ENCODE measurements at regions not wholly inside any gene's neighbourhood (a gene's known extent, or its start where the extent isn't known, plus 50 kb on each side); places are given as distances from the start of the nearest gene placed in this dataset.

DNA sequence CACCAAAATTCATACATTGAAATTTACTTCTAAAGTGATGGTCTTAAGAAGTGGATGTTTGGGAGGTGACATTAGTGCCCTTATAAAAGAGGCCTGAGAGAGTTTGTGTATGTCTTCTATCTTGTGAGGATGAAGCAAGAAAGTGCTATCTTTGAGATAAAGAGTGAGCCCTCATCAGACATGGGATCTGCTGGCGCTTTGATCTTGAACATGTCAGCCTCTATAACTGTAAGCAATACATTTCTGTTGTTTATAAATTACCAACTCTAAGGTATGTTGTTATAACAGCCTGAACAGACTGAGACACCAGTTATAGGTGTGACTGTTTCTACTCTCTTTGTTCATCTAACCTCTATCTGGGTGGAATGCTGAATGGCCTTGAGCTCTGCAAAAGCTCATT, 54.5 kb upstream of the SETBP1 start:
- 88% methylated on average over 1 of the region's 1 CpG; no CpG with 5 or more reads in 1 of the 2 experiments for WGBS, 2 experiments (ENCODE audit: insufficient coverage in 1 of 2, insufficient read length in 1 of 2)

DNA sequence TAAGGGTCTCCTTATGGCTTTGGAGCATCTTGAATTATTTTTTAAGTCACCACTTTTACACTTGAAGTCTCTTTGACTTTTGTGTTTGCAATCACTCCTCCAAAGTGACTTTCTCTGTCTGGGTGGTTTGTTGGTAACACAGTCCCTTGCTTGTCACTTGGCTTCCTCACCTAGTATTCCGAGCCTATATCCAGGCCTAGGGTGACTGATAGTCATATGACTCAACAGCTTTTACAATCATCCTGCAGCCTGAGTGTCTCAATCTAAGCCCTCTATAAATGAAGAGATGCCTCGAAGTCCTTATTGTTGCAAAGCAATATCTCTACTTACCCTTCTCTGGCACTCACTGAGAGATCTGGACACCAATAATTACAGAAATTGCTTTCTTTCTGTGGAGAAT, 53.9 kb upstream of the SETBP1 start:
- Histone ChIP-seq H3K9me3 (ENCODE audit: control insufficient read depth, low read length) (no peaks in the 10 kb centered on the region), H3K9ac (ENCODE audit: extremely low read depth, low read length, poor library complexity, severe bottlenecking) (no peak overlapping the region), H3K27ac (ENCODE audit: low read depth, low read length) (no peak overlapping the region), H3K4me1 (ENCODE audit: control insufficient read depth, insufficient read depth, low read length) (peaks cover 11% of the 10 kb centered on the region), H3K4me3 (ENCODE audit: low read length) (no peak overlapping the region), H3K36me3 (ENCODE audit: control insufficient read depth, insufficient read depth, low read length) (no peaks in the 10 kb centered on the region), H3K27me3 (ENCODE audit: control insufficient read depth, insufficient read depth, low read length, poor library complexity, severe bottlenecking) (peaks cover 21% of the 10 kb centered on the region)
- Mint-ChIP-seq H3K36me3 (ENCODE audit: low read depth) (no peaks in the 10 kb centered on the region), H3K27ac (no peak overlapping the region), H3K9me3 (no peaks in the 10 kb centered on the region), H3K4me1 (peaks cover 29% of the 10 kb centered on the region), H3K4me3 (no peak overlapping the region), H3K27me3 (ENCODE audit: insufficient read depth) (peaks cover 22% of the 10 kb centered on the region)
- TF ChIP-seq, protein P1, sequence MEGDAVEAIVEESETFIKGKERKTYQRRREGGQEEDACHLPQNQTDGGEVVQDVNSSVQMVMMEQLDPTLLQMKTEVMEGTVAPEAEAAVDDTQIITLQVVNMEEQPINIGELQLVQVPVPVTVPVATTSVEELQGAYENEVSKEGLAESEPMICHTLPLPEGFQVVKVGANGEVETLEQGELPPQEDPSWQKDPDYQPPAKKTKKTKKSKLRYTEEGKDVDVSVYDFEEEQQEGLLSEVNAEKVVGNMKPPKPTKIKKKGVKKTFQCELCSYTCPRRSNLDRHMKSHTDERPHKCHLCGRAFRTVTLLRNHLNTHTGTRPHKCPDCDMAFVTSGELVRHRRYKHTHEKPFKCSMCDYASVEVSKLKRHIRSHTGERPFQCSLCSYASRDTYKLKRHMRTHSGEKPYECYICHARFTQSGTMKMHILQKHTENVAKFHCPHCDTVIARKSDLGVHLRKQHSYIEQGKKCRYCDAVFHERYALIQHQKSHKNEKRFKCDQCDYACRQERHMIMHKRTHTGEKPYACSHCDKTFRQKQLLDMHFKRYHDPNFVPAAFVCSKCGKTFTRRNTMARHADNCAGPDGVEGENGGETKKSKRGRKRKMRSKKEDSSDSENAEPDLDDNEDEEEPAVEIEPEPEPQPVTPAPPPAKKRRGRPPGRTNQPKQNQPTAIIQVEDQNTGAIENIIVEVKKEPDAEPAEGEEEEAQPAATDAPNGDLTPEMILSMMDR (conservative IDR thresholded peaks at IDR 0.05) = no peak
- DNase-seq = no peak
- 81 to 94% methylated on average over 2 of the region's 2 CpGs for whole genome bisulfite sequencing, 2 experiments (ENCODE audit: insufficient coverage in 1 of 2, insufficient read length in 1 of 2)

More for the DNA sequence above, 54.5 kb upstream of the SETBP1 start:
- DNase-seq = no peak
- Mint-ChIP-seq H3K36me3 (ENCODE audit: low read depth) (no peaks in the 10 kb centered on the region), H3K9me3 (no peaks in the 10 kb centered on the region), H3K4me3 (no peak overlapping the region), H3K27ac (no peak overlapping the region), H3K4me1 (peaks cover 29% of the 10 kb centered on the region), H3K27me3 (ENCODE audit: insufficient read depth) (peaks cover 22% of the 10 kb centered on the region)
- TF ChIP-seq, protein P1 (conservative IDR thresholded peaks at IDR 0.05) = no peak
- Histone ChIP-seq H3K27ac (ENCODE audit: low read depth, low read length) (no peak overlapping the region), H3K9ac (ENCODE audit: extremely low read depth, low read length, poor library complexity, severe bottlenecking) (no peak overlapping the region), H3K27me3 (ENCODE audit: control insufficient read depth, insufficient read depth, low read length, poor library complexity, severe bottlenecking) (peaks cover 21% of the 10 kb centered on the region), H3K4me3 (ENCODE audit: low read length) (no peak overlapping the region), H3K9me3 (ENCODE audit: control insufficient read depth, low read length) (no peaks in the 10 kb centered on the region), H3K36me3 (ENCODE audit: control insufficient read depth, insufficient read depth, low read length) (no peaks in the 10 kb centered on the region), H3K4me1 (ENCODE audit: control insufficient read depth, insufficient read depth, low read length) (peaks cover 11% of the 10 kb centered on the region)

DNA sequence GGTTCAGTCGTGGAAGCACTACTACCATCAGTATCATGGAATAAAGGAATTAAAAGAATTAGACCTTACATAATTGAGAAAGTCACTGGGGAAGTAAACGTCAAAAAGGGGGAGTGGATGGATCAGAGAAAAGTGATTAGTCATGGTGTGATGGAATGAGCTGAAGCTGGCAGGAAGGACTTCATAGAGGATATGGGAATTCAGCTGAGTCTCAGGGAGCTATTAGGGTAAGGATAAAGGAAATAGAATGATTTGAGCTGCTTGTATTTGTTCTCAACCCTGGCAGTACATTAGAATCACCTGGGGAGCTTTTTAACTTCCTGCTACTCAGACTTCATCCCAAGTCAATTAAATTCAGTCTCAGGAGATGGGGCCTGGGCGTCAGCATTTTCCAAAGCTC, 53.4 kb upstream of the SETBP1 start:
- Histone ChIP-seq H3K9me3 (ENCODE audit: control insufficient read depth, low read length) (no peaks in the 10 kb centered on the region), H3K9ac (ENCODE audit: extremely low read depth, low read length, poor library complexity, severe bottlenecking) (no peak overlapping the region), H3K4me3 (ENCODE audit: low read length) (no peak overlapping the region), H3K27me3 (ENCODE audit: control insufficient read depth, insufficient read depth, low read length, poor library complexity, severe bottlenecking) (peaks cover 21% of the 10 kb centered on the region), H3K4me1 (ENCODE audit: control insufficient read depth, insufficient read depth, low read length) (peaks cover 11% of the 10 kb centered on the region), H3K36me3 (ENCODE audit: control insufficient read depth, insufficient read depth, low read length) (no peaks in the 10 kb centered on the region), H3K27ac (ENCODE audit: low read depth, low read length) (no peak overlapping the region)
- H3K9me3 Mint-ChIP-seq = no peaks in the 10 kb centered on the region
- peaks cover 22% of the 10 kb centered on the region for H3K27me3 Mint-ChIP-seq (ENCODE audit: insufficient read depth)
- WGBS, 2 experiments (ENCODE audit: insufficient coverage in 1 of 2, insufficient read length in 1 of 2) = 79 to 81% methylated on average over 2 to 3 of the region's 3 CpGs
- no peak overlapping the region for H3K4me3 Mint-ChIP-seq
- DNase-seq = no peak
- H3K4me1 Mint-ChIP-seq = peaks cover 29% of the 10 kb centered on the region
- no peak overlapping the region for H3K27ac Mint-ChIP-seq
- TF ChIP-seq, protein P1 (conservative IDR thresholded peaks at IDR 0.05) = no peak
- no peaks in the 10 kb centered on the region for H3K36me3 Mint-ChIP-seq (ENCODE audit: low read depth)

Data from endodermal cell (in vitro differentiated cells).